CD4-positive, CD25-positive, alpha-beta regulatory T cell (primary cell): ENCODE measurements at regions not wholly inside any gene's neighbourhood (a gene's known extent, or its start where the extent isn't known, plus 50 kb on each side); places are given as distances from the start of the nearest gene placed in this dataset.

Experiments
- ATAC-seq, 2 donors: fragments of 150-1000 bp; cut with Tn5 transposase; one replicate each; pipeline ENCODE4 v1.10.0; 2021; ENCODE audit warnings: low read depth in 2 of 2, moderate number of reproducible peaks in 2 of 2, moderate library complexity in 1 of 2
- DNase-seq, 3 donors: peaks; one replicate each; pipeline versions ENCODE4 v3.0.0 to v3.0.0-alpha.2; 2012 to 2022; ENCODE audit warnings: mixed read lengths in 1 of 3
- H3K27ac ChIP-seq: one replicate; pipeline ENCODE4 v1.7.0; 2013; ENCODE audit warnings: mild to moderate bottlenecking, low read length; ENCODE audit not compliant: insufficient read depth, poor library complexity, severe bottlenecking
- H3K27me3 ChIP-seq: one replicate; pipeline ENCODE4 v1.7.0; 2013; ENCODE audit warnings: low read length; ENCODE audit not compliant: control insufficient read depth, insufficient read depth
- H3K36me3 ChIP-seq: one replicate; pipeline ENCODE4 v1.7.0; 2013; ENCODE audit warnings: mild to moderate bottlenecking, low read length, moderate library complexity; ENCODE audit not compliant: control insufficient read depth, insufficient read depth
- H3K4me1 ChIP-seq: 2 replicates; pipeline ENCODE4 v1.7.0; 2013; ENCODE audit warnings: mild to moderate bottlenecking, low read length; ENCODE audit not compliant: insufficient read depth, control insufficient read depth, poor library complexity, severe bottlenecking
- H3K4me3 ChIP-seq: one replicate; pipeline ENCODE4 v1.7.0; 2013; ENCODE audit warnings: low read depth, mild to moderate bottlenecking, low read length, moderate library complexity
- H3K9me3 ChIP-seq, 2 experiments: 1 replicate in 1 of 2; 2 replicates in 1 of 2; pipeline ENCODE4 v1.7.0; 2013; ENCODE audit warnings: low read length in 2 of 2, mild to moderate bottlenecking in 1 of 2, moderate library complexity in 1 of 2; ENCODE audit not compliant: control insufficient read depth in 2 of 2
- H3K27ac Mint-ChIP-seq, 3 donors: one replicate each; pipeline ENCODE4 v1.8.0; 2020 to 2022; ENCODE audit warnings: mild to moderate bottlenecking in 3 of 3, mixed read lengths in 3 of 3, moderate library complexity in 2 of 3
- H3K27me3 Mint-ChIP-seq: one replicate; pipeline ENCODE4 v1.8.0; 2022; ENCODE audit warnings: mild to moderate bottlenecking, mixed read lengths
- H3K36me3 Mint-ChIP-seq: one replicate; pipeline ENCODE4 v1.8.0; 2020; ENCODE audit warnings: mixed read lengths
- H3K4me1 Mint-ChIP-seq, 4 donors: one replicate each; pipeline ENCODE4 v1.8.0; 2020 to 2022; ENCODE audit warnings: mixed read lengths in 4 of 4, mild to moderate bottlenecking in 1 of 4
- H3K4me3 Mint-ChIP-seq, 4 donors: one replicate each; pipeline ENCODE4 v1.8.0; 2020 to 2022; ENCODE audit warnings: mild to moderate bottlenecking in 4 of 4, mixed read lengths in 4 of 4, moderate library complexity in 3 of 4
- H3K9me3 Mint-ChIP-seq, 7 donors: one replicate each; pipeline ENCODE4 v1.8.0; 2020 to 2022; ENCODE audit warnings: mixed read lengths in 7 of 7, mild to moderate bottlenecking in 3 of 7, moderate library complexity in 2 of 7

DNA sequence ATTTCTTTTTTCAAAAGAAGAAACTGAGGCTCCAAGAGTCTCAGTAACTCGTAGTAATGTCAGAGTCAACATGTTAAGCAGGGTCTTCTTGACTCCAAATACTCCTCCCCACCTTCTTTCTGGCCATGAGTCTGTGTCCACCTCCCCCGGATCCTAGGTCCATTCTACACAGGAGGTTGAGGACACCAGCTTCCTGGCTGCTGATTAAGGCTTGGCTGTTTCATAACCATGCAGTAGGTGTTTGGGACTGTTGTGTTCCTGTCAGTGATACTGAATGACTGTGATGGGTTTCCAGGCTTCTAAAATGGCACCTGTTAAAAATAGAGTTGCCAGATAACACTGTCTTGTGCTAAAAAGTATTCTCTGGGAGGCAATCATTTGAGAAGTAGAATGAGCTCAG, 130.8 kb upstream of the IL12A start:
- H3K9me3 ChIP-seq, result no peaks in the 10 kb centered on the region
- H3K27me3 ChIP-seq, result peaks cover 14% of the 10 kb centered on the region
- H3K27ac ChIP-seq, result no peak overlapping the region
- no peak overlapping the region for H3K27ac Mint-ChIP-seq
- H3K36me3 Mint-ChIP-seq, result no peaks in the 10 kb centered on the region
- no peak for DNase-seq
- H3K36me3 ChIP-seq, result no peaks in the 10 kb centered on the region
- peaks cover 26% of the 10 kb centered on the region for H3K27me3 Mint-ChIP-seq
- H3K4me1 Mint-ChIP-seq, result no peaks in the 10 kb centered on the region
- H3K9me3 Mint-ChIP-seq, result no peaks in the 10 kb centered on the region
- H3K4me3 ChIP-seq, result no peak overlapping the region
- no peaks in the 10 kb centered on the region for H3K4me1 ChIP-seq
- no peak overlapping the region for H3K4me3 Mint-ChIP-seq
- ATAC-seq, result no peak

- H3K4me1 Mint-ChIP-seq, result no peaks in the 10 kb centered on the region
- no peaks in the 10 kb centered on the region for H3K4me1 ChIP-seq
- H3K4me3 Mint-ChIP-seq, result no peak overlapping the region
- peaks cover 22% of the 10 kb centered on the region for H3K27me3 Mint-ChIP-seq
- H3K9me3 Mint-ChIP-seq, result no peaks in the 10 kb centered on the region
- H3K9me3 ChIP-seq, result no peaks in the 10 kb centered on the region
- ATAC-seq (no peak), DNase-seq (no peak)
- peaks cover 14% of the 10 kb centered on the region for H3K27me3 ChIP-seq
- H3K27ac ChIP-seq, result no peak overlapping the region
- no peak overlapping the region for H3K27ac Mint-ChIP-seq
- H3K36me3 Mint-ChIP-seq, result no peaks in the 10 kb centered on the region
- H3K4me3 ChIP-seq, result no peak overlapping the region
- H3K36me3 ChIP-seq, result no peaks in the 10 kb centered on the region
Observed at GRCh38 chr3:159858650-159859049, 130.0 kb upstream of the IL12A start.

- Mint-ChIP-seq H3K9me3 (no peaks in the 10 kb centered on the region), H3K4me1 (no peaks in the 10 kb centered on the region)
- ATAC-seq, result no peak
Observed at GRCh38 chr3:159859424-159859823, 129.2 kb upstream of the IL12A start.

GRCh38 chr3:159859836-159860235, 128.8 kb upstream of the IL12A start:
- ATAC-seq, result no peak
- H3K27ac ChIP-seq, result no peak overlapping the region
- Mint-ChIP-seq H3K27me3 (peaks cover 17% of the 10 kb centered on the region), H3K4me3 (no peak overlapping the region), H3K9me3 (no peaks in the 10 kb centered on the region), H3K36me3 (no peaks in the 10 kb centered on the region), H3K4me1 (no peaks in the 10 kb centered on the region), H3K27ac (no peak overlapping the region)
- DNase-seq, result no peak
- no peaks in the 10 kb centered on the region for H3K9me3 ChIP-seq
- H3K4me3 ChIP-seq, result no peak overlapping the region
- peaks cover 6% of the 10 kb centered on the region for H3K27me3 ChIP-seq
- H3K4me1 ChIP-seq, result no peaks in the 10 kb centered on the region
- no peaks in the 10 kb centered on the region for H3K36me3 ChIP-seq

More at GRCh38 chr3:159859424-159859823, 129.2 kb upstream of the IL12A start:
- Histone ChIP-seq H3K27me3 (peaks cover 9% of the 10 kb centered on the region), H3K4me1 (no peaks in the 10 kb centered on the region), H3K4me3 (no peak overlapping the region), H3K9me3 (no peaks in the 10 kb centered on the region), H3K27ac (no peak overlapping the region), H3K36me3 (no peaks in the 10 kb centered on the region)
- peaks cover 17% of the 10 kb centered on the region for H3K27me3 Mint-ChIP-seq
- DNase-seq, result no peak
- H3K27ac Mint-ChIP-seq, result no peak overlapping the region
- H3K36me3 Mint-ChIP-seq, result no peaks in the 10 kb centered on the region
- no peak overlapping the region for H3K4me3 Mint-ChIP-seq

DNA sequence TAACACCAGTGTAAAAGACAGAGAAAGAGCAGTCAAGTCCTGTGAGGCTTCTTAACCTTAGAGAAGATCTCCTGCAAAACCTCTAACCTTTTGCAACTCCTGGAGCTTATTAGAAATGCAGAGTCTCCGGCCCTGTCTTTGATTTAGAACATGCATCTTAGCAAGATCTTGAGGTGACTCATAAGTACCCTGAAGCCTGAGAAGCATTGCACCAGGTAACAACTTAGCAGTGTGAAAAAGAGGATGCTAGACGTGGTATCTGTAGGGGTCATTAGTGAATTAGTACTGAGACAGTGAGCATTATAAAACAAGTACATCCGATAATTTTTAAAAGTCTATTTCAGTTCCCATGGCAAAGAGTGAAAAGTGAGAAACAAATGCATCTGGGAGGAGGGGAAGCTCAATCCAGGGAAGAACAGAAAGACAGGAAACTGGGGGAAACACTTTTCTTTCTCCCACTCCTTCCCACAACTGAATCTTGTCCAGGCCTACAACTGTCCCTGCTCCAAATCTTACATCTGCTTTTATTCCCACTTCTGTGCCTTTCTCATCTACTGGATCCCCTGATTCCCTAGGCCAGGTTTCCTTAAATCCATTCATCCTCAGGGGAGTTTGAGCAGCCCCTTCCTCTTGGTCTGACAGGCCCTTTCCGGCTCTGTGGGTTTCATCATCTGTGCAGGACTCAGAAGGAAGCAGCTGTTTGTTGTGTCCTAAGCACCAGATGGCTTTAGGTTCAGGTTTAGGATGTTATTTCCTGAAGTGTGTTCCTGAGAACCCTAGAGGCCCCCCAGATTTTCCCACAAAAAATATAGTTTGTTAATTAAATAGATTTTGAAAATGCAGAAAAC, 128.1 kb upstream of the IL12A start:
- no peak overlapping the region for H3K4me3 ChIP-seq
- no peak for DNase-seq
- no peaks in the 10 kb centered on the region for H3K9me3 Mint-ChIP-seq
- no peaks in the 10 kb centered on the region for H3K9me3 ChIP-seq
- no peaks in the 10 kb centered on the region for H3K4me1 Mint-ChIP-seq
- no peak for ATAC-seq
- no peak overlapping the region for H3K27ac Mint-ChIP-seq
- H3K36me3 ChIP-seq, result no peaks in the 10 kb centered on the region
- H3K27ac ChIP-seq, result no peak overlapping the region
- H3K4me3 Mint-ChIP-seq, result no peak overlapping the region
- no peaks in the 10 kb centered on the region for H3K36me3 Mint-ChIP-seq
- H3K27me3 Mint-ChIP-seq, result peaks cover 20% of the 10 kb centered on the region
- H3K27me3 ChIP-seq, result peaks cover 6% of the 10 kb centered on the region
- H3K4me1 ChIP-seq, result no peaks in the 10 kb centered on the region

DNA sequence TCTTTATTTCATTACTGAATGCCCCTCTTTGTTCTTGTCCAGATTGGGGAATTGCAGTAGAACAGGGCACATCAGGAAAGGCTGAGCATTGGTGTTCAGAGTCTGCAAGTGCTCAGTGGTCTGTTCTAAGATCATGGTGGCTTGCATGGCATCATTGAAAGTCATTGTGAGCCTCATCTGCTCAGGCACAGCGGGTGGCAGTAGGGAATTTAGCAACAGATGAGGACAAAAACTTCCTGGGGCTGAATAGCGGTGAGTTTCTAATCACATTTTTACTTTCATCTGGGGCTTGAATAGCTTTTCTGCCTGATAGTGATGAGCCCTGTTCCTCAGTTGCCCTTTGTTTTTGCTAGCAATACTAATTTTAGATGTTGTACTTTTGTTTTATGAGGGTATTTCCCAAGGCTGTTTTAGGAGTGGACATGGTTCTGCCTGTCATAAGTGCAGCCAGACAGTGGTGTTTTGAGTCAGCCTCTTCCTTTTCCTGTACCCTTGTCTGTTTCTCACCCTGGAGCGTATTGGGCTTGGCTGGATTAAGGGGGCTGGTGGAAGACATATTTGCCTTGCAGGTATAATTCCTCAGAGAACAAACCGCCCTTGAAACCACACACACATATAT, 127.2 kb upstream of the IL12A start:
- ATAC-seq, result no peak
- no peaks in the 10 kb centered on the region for H3K4me1 Mint-ChIP-seq
- H3K9me3 Mint-ChIP-seq, result no peaks in the 10 kb centered on the region
- no peaks in the 10 kb centered on the region for H3K4me1 ChIP-seq
- peak overlapping the region in 1 of 3 donors; percentile 71 for H3K27ac Mint-ChIP-seq
- no peak overlapping the region for H3K4me3 Mint-ChIP-seq
- no peaks in the 10 kb centered on the region for H3K9me3 ChIP-seq
- no peak for DNase-seq
- H3K36me3 Mint-ChIP-seq, result no peaks in the 10 kb centered on the region
- peaks cover 14% of the 10 kb centered on the region for H3K27me3 Mint-ChIP-seq
- H3K27ac ChIP-seq, result no peak overlapping the region
- H3K4me3 ChIP-seq, result no peak overlapping the region
- H3K27me3 ChIP-seq, result peaks cover 4% of the 10 kb centered on the region
- no peaks in the 10 kb centered on the region for H3K36me3 ChIP-seq

DNA sequence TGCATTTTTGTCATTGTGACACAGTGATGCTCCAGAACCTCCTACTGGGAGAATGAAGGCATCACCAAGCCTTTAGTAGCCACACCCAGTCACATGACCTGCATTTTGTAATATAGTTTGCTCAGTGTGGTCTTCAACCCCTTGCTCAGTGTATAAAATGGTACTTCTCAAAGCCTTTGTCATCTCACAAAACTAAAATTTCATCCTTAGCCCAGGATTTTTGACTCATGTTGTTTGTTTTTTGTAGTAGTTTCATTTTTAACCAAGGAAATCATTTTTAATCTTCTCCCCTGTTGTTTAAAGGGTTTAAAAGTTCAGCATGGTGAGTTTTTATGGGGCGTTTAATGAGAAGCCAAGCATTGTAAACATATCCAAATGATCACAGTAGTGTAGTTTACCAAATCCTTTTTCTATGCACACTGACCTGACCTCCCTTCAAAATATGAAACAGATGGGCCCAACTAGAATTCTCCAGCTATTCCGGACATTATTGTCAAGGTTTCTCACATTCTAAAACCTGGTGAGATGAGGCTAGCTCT, 123.5 kb upstream of the IL12A start:
- no peaks in the 10 kb centered on the region for H3K36me3 ChIP-seq
- no peak overlapping the region for H3K27ac Mint-ChIP-seq
- ATAC-seq (no peak), DNase-seq (no peak)
- peaks cover 0 to 2% (median 0%) of the 10 kb centered on the region in 7 donors for H3K9me3 Mint-ChIP-seq
- H3K36me3 Mint-ChIP-seq, result no peaks in the 10 kb centered on the region
- H3K27me3 Mint-ChIP-seq, result peaks cover 24% of the 10 kb centered on the region
- H3K9me3 ChIP-seq, result no peaks in the 10 kb centered on the region
- no peak overlapping the region for H3K4me3 ChIP-seq
- no peak overlapping the region for H3K4me3 Mint-ChIP-seq
- H3K4me1 Mint-ChIP-seq, result no peaks in the 10 kb centered on the region
- H3K27me3 ChIP-seq, result peaks cover 2% of the 10 kb centered on the region
- H3K4me1 ChIP-seq, result no peaks in the 10 kb centered on the region
- no peak overlapping the region for H3K27ac ChIP-seq
